DOHH2 (cell line): ENCODE measurements at regions not wholly inside any gene's neighbourhood (a gene's known extent, or its start where the extent isn't known, plus 50 kb on each side); places are given as distances from the start of the nearest gene placed in this dataset.

ENCODE experiments used
- H3F3A ChIP-seq: fragments of 200-600 bp; sonication (generic), shearing (Covaris generic); 2 replicates; pipeline ENCODE4 v1.6.0; 2016; ENCODE audit warnings: antibody characterized with exemption, mild to moderate bottlenecking; ENCODE audit not compliant: control insufficient read depth, insufficient read depth
- H3K27ac ChIP-seq: fragments of 200-600 bp; sonication (generic); 2 replicates; pipeline ENCODE4 v1.5.1; 2014; ENCODE audit warnings: low read depth, mild to moderate bottlenecking, low read length, moderate library complexity
- H3K27me3 ChIP-seq: fragments of 200-600 bp; sonication (generic); 2 replicates; pipeline ENCODE4 v1.6.1; 2014; ENCODE audit warnings: mild to moderate bottlenecking, low read length, mixed read lengths; ENCODE audit not compliant: control insufficient read depth
- H3K36me3 ChIP-seq: fragments of 200-600 bp; sonication (generic); 2 replicates; pipeline ENCODE4 v1.6.1; 2014; ENCODE audit warnings: mild to moderate bottlenecking, low read length, moderate library complexity, mixed read lengths; ENCODE audit not compliant: control insufficient read depth
- H3K4me1 ChIP-seq: fragments of 200-600 bp; sonication (generic); 2 replicates; pipeline ENCODE4 v1.6.1; 2014; ENCODE audit warnings: mild to moderate bottlenecking, low read length, mixed read lengths; ENCODE audit not compliant: control insufficient read depth
- H3K4me2 ChIP-seq: fragments of 200-600 bp; sonication (generic); 2 replicates; pipeline ENCODE4 v1.6.0; 2014; ENCODE audit warnings: mild to moderate bottlenecking, low read length, moderate library complexity
- H3K4me3 ChIP-seq: fragments of 200-600 bp; sonication (generic); 2 replicates; pipeline ENCODE4 v1.5.1; 2014; ENCODE audit warnings: mild to moderate bottlenecking, low read length, mixed read lengths
- H3K79me2 ChIP-seq: fragments of 200-600 bp; sonication (generic); 2 replicates; pipeline ENCODE4 v1.6.1; 2014; ENCODE audit warnings: mild to moderate bottlenecking, low read length, mixed read lengths; ENCODE audit not compliant: control insufficient read depth
- H3K9me2 ChIP-seq: fragments of 200-600 bp; sonication (generic); replicated peaks from 2 replicates; pipeline ENCODE4 v1.6.1; 2014; ENCODE audit warnings: mild to moderate bottlenecking, low read length, mixed read lengths; ENCODE audit not compliant: control insufficient read depth
- H3K9me3 ChIP-seq: fragments of 200-600 bp; sonication (generic); 2 replicates; pipeline ENCODE4 v1.6.1; 2014; ENCODE audit warnings: antibody characterized with exemption, low read length, mixed read lengths; ENCODE audit not compliant: control insufficient read depth, insufficient read depth
- H4K20me1 ChIP-seq: fragments of 200-600 bp; sonication (generic); 2 replicates; pipeline ENCODE4 v1.6.0; 2014; ENCODE audit warnings: low read depth, mild to moderate bottlenecking, antibody characterized with exemption, low read length, moderate library complexity; ENCODE audit not compliant: control insufficient read depth, insufficient read depth
- EZH2phosphoT487 ChIP-seq: fragments of 200-600 bp; sonication (generic); IDR thresholded peaks from 2 replicates; pipeline ENCODE4 v1.6.1; 2017; ENCODE audit warnings: borderline replicate concordance, mild to moderate bottlenecking, antibody characterized with exemption, low read length, moderate library complexity, mixed read lengths
- TF ChIP-seq, protein P1 (sequence below): fragments of 200-600 bp; sonication (generic); IDR thresholded peaks from one replicate; pipeline ENCODE4 v1.5.1; 2014; ENCODE audit warnings: antibody characterized with exemption, mild to moderate bottlenecking, low read depth, low read length; ENCODE audit not compliant: poor library complexity, severe bottlenecking

GRCh38 chr18:66078925-66079800 is 328.4 kb downstream of the CDH7 start:
- Histone ChIP-seq H4K20me1 (no peaks in the 10 kb centered on the region), H3K4me3 (no peak overlapping the region), H3F3A (no peaks in the 10 kb centered on the region), H3K4me2 (no peak overlapping the region), H3K4me1 (no peaks in the 10 kb centered on the region), H3K27me3 (no peaks in the 10 kb centered on the region), H3K36me3 (no peaks in the 10 kb centered on the region), H3K27ac (no peak overlapping the region), H3K79me2 (no peaks in the 10 kb centered on the region), H3K9me3 (no peaks in the 10 kb centered on the region), H3K9me2 (no peaks in the 10 kb centered on the region)
- TF ChIP-seq, protein P1, sequence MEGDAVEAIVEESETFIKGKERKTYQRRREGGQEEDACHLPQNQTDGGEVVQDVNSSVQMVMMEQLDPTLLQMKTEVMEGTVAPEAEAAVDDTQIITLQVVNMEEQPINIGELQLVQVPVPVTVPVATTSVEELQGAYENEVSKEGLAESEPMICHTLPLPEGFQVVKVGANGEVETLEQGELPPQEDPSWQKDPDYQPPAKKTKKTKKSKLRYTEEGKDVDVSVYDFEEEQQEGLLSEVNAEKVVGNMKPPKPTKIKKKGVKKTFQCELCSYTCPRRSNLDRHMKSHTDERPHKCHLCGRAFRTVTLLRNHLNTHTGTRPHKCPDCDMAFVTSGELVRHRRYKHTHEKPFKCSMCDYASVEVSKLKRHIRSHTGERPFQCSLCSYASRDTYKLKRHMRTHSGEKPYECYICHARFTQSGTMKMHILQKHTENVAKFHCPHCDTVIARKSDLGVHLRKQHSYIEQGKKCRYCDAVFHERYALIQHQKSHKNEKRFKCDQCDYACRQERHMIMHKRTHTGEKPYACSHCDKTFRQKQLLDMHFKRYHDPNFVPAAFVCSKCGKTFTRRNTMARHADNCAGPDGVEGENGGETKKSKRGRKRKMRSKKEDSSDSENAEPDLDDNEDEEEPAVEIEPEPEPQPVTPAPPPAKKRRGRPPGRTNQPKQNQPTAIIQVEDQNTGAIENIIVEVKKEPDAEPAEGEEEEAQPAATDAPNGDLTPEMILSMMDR = no peak

GRCh38 chr18:66077066-66077465 is 326.3 kb downstream of the CDH7 start:
- H3K27me3 ChIP-seq = no peaks in the 10 kb centered on the region
- H3K4me1 ChIP-seq = no peaks in the 10 kb centered on the region
- H3K27ac ChIP-seq = no peak overlapping the region
- H4K20me1 ChIP-seq = no peaks in the 10 kb centered on the region
- H3K9me2 ChIP-seq = no peaks in the 10 kb centered on the region
- no peak overlapping the region for H3K4me3 ChIP-seq
- no peaks in the 10 kb centered on the region for H3F3A ChIP-seq
- no peaks in the 10 kb centered on the region for H3K36me3 ChIP-seq
- TF ChIP-seq EZH2phosphoT487 = no peak
- TF ChIP-seq, protein P1 = no peak
- peaks cover 6% of the 10 kb centered on the region for H3K9me3 ChIP-seq
- H3K4me2 ChIP-seq = no peak overlapping the region
- no peaks in the 10 kb centered on the region for H3K79me2 ChIP-seq

DNA sequence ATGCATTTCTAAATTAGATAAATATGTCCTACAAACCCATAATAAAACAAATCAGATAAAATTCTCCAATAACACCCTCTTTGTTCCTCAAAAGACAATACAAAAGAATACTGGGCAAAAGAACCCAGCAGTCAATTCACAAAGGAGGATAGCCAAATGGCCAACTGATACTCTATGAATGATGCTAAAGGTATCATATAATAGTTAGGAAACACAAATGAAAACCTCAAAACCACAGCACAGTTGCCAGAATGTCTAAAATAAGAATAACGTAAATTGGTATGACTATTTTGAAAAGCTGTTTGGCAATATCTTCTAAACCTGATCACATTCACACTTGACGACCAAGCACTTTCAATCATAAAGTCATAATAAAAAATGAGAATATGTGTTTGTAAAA is 315.4 kb downstream of the CDH7 start:
- H3K27ac ChIP-seq = no peak overlapping the region
- H3K4me3 ChIP-seq = no peak overlapping the region
- TF ChIP-seq, protein P1 = no peak
- TF ChIP-seq EZH2phosphoT487 = no peak
- H3K79me2 ChIP-seq = no peaks in the 10 kb centered on the region
- H3K9me2 ChIP-seq = no peaks in the 10 kb centered on the region
- H3K9me3 ChIP-seq = no peaks in the 10 kb centered on the region
- H3F3A ChIP-seq = no peaks in the 10 kb centered on the region
- no peak overlapping the region for H3K4me2 ChIP-seq
- H3K4me1 ChIP-seq = no peaks in the 10 kb centered on the region
- no peaks in the 10 kb centered on the region for H3K36me3 ChIP-seq
- no peaks in the 10 kb centered on the region for H3K27me3 ChIP-seq
- H4K20me1 ChIP-seq = no peaks in the 10 kb centered on the region
